ENCODE measurements at regions not wholly inside any gene's neighbourhood (a gene's known extent, or its start where the extent isn't known, plus 50 kb on each side); places are given as distances from the start of the nearest gene placed in this dataset.

GRCh38 chr6:122116835-122117627, 282.4 kb upstream of the HSF2 start:
- TF ChIP-seq CTCF (IDR thresholded peaks at IDR 0.05; ENCODE audit: control extremely low read depth, extremely low read depth, low read depth, missing control alignments), result no peak
- ChIA-PET POLR2A (no interaction called here), CTCF (no interaction called here)
- DNase-seq (ENCODE audit: extremely low spot score), result no peak

GRCh38 chr6:122118945-122119506, 280.4 kb upstream of the HSF2 start:
- no peak for TF ChIP-seq CTCF (IDR thresholded peaks at IDR 0.05; ENCODE audit: control extremely low read depth, extremely low read depth, low read depth, missing control alignments)
- ChIA-PET POLR2A (no interaction called here), CTCF (interaction anchor here (1.3 kb wide), 1 partner anchor 9 kb away, joined by 4 read pairs; no protein-coding TSS in a partner anchor)
- no peak for DNase-seq (ENCODE audit: extremely low spot score)

GRCh38 chr6:122122202-122122601, 277.2 kb upstream of the HSF2 start:
- CTCF ChIA-PET, result interaction anchor here (1.4 to 1.6 kb wide), 2 partner anchors 15 to 20 kb away, joined by 3 read pairs; no protein-coding TSS in a partner anchor
- POLR2A ChIA-PET, result no interaction called here
- TF ChIP-seq CTCF (IDR thresholded peaks at IDR 0.05; ENCODE audit: control extremely low read depth, extremely low read depth, low read depth, missing control alignments), result no peak
- DNase-seq (ENCODE audit: extremely low spot score), result no peak

- CTCF ChIA-PET, result interaction anchor here (0.8 to 1.6 kb wide), 4 partner anchors 12 to 29 kb away, joined by 3 to 7 read pairs (median 3); no protein-coding TSS in a partner anchor
- POLR2A ChIA-PET, result no interaction called here
- TF ChIP-seq CTCF (IDR thresholded peaks at IDR 0.05; ENCODE audit: control extremely low read depth, extremely low read depth, low read depth, missing control alignments), result no peak
- no peak for DNase-seq (ENCODE audit: extremely low spot score)
Observed at GRCh38 chr6:122122686-122123085, 276.8 kb upstream of the HSF2 start.

GRCh38 chr6:122124908-122125307, 274.5 kb upstream of the HSF2 start:
- CTCF ChIA-PET, result no interaction called here
- TF ChIP-seq CTCF (IDR thresholded peaks at IDR 0.05; ENCODE audit: control extremely low read depth, extremely low read depth, low read depth, missing control alignments), result no peak
- POLR2A ChIA-PET, result no interaction called here
- DNase-seq (ENCODE audit: extremely low spot score), result no peak

- POLR2A ChIA-PET, result no interaction called here
- no peak for DNase-seq (ENCODE audit: extremely low spot score)
- CTCF ChIA-PET, result no interaction called here
- TF ChIP-seq CTCF (IDR thresholded peaks at IDR 0.05; ENCODE audit: control extremely low read depth, extremely low read depth, low read depth, missing control alignments), result no peak
Observed at GRCh38 chr6:122126894-122127293, 272.6 kb upstream of the HSF2 start.
